GM18520 (cell line): ENCODE measurements at regions not wholly inside any gene's neighbourhood (a gene's known extent, or its start where the extent isn't known, plus 50 kb on each side); places are given as distances from the start of the nearest gene placed in this dataset.

ENCODE experiments used
- ATAC-seq: cut with Tn5 transposase; IDR thresholded peaks from one replicate; pipeline ENCODE4 v1.9.1; 2021; ENCODE audit not compliant: unreplicated experiment

DNA sequence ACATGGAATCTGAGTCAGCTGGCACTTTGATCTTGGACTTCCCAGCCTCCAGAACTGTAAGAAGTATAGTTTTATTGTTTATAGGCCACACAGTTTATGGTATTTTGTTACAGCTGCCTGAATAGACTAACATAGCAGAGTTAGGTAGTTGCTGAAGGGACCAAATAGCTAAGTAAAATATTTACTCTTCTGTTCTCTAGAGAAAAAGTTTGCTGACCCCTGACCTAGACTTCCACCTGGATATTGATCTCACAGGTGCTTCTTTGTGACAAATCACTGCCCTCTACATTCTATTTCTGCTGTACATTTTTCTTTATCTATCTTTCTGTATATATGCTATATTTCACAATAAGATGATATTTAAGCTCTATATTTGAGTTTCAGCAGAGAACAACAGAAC lies 212.5 kb downstream of the CSNK2A3 start:
- ATAC-seq = no peak

DNA sequence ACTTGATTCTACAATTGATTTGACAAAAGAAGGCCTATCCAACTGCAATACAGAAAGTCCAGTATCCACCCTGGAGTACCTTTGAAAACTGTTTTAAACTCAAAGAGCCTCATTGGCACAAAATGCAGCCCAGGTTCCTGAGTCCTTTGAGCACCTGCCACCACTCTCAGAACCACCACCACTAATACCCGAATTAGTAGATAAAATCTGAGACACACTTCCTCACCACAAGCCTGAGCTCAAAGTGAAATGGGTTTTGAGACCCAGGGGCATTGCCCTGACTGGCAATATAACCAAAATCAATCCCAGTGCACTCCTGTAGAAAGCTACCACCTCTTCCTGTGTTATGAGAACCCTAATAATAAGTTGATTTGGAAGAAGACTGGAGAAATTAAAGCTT lies 215.7 kb downstream of the CSNK2A3 start:
- ATAC-seq = no peak

DNA sequence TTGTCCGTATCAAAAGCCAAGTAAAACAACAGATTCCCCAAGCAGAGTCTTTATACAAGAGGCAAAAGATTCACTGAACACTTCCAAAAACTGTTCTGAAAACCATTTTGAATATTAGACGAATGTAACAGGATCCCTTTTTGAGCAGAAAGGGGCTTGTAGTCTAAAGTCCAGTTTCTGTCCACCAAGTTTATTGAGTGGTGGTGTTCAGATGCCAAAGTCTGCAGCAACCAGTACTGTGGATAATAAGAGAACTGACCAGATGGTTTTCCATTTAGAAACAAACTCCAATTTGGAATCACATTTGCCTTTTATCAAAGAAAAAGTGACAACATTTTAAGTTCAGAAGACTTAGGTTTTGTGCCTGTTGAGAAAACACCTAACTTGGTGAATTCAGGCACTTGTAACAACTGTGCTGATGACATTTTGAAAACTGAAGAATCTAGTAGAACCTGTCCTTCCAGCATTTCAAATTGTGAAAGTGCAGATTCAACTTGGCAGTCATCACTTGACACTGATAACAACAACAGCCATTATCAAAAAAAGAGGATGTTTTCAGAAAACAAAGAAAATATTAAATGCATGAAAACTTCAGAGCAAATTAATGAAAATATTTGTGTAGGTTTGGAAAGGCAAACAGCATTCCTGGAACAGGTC lies 217.1 kb downstream of the CSNK2A3 start:
- ATAC-seq = no peak

DNA sequence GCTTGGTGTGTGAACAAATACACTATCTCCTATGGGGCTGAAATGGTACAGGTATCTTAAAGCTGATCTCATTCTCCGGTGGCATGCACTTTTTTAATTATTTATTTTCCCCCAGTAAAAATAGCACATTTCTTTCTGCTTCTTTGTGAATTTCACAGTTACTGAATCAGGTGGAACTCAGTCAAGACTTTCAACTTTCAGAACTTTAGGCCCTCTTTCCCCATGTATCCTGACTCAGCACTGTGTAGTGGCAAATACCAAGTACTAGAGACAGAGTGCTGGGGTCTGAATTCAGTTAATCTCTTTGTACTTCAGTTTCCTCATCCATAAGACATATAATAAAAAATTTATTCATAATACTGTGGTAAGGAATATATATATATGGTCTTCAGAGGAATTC lies 223.9 kb downstream of the CSNK2A3 start:
- no peak for ATAC-seq

DNA sequence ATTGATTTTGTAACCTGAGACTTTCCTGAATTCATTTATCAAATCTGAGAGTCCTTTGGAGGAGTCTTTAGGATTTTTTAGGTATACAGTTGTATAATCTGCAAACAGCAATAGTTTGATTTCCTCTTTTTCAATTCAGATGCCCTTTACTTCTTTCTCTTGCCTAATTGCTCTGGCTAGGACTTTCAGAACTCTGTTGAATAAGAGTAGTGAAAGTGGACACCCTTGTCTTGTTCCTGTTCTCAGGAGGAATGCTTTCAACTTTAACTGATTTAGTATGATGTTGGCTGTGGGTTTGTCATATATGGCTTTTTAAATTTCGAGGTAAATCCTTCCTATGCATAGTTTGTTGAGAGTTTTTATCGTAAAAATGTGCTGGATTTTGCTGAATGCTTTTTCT lies 227.4 kb downstream of the CSNK2A3 start:
- ATAC-seq = no peak

DNA sequence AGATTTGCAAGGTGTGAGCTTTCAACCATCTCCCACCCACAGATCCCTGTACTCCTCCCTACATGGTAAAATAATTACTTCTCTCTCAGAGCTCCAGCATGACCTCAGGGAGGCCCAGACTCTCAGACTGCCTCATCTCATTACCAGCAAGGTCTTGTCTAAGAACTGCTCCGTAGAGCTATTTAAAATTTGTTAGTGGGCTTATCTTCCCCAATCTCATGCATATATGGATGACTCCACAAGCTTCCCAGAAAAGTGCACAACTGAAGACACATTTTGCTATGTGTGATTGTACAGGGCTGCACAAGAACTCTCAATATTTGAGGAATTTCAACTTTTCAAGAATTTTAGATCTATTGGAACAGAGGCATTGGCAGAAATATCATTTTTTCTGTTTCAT lies 230.3 kb downstream of the CSNK2A3 start:
- no peak for ATAC-seq

DNA sequence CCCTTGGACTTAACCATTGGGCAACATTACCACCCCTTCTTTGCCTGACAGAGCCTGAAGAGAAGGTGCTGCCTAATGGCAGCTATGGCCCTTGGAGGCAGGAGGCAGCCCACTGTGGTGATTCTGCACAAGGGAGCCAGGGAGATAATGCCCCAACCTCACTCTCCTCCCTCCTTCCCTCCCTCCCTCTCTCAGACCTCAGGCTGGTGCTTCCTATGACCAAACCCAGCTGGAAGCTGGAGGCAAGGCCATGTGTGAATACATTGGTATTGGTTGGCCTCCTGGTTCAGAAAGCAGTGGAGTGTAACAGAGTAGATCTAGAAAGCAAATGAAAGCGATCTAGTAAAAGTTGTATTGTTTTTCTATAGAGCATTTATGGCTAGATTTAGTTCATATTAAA lies 233.1 kb downstream of the CSNK2A3 start:
- no peak for ATAC-seq

DNA sequence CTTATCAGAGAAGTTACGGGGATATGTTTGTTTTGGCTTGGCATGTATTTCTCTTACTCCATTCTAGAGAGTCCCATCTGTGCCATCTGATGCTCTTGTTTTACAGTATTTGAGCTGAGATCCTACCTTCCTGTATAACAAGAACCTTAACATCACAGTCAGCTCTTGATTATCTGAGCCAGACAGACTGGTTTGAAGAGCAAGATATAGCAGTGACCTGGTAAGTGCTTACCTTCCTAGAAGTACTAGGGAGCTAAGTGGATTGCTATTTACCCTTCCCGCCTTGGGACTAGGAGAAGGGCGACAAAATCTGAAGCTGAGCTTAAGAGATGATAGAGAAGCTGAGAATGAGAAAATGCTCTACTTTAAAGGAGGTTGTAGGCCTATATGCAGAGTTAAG lies 235.3 kb downstream of the CSNK2A3 start:
- ATAC-seq = no peak

DNA sequence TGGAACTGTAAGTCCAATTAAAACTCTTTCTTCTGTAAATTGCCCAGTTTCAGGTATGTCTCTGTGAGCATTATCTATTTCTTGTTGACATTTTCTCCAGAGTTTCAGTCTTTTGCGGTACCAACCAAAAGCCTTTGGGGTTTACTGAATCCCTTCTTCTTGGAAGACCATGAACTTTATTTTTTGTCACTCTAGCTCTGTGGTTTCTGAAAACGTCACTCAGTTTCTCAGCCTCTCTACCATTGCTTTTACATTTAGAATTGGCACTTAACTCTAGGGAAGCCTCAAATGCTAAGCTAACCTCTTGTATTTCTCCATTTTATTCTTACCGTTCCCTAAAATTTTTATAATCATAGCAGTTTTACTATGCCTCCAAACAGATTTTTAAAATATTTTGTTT lies 237.6 kb downstream of the CSNK2A3 start:
- ATAC-seq = no peak

DNA sequence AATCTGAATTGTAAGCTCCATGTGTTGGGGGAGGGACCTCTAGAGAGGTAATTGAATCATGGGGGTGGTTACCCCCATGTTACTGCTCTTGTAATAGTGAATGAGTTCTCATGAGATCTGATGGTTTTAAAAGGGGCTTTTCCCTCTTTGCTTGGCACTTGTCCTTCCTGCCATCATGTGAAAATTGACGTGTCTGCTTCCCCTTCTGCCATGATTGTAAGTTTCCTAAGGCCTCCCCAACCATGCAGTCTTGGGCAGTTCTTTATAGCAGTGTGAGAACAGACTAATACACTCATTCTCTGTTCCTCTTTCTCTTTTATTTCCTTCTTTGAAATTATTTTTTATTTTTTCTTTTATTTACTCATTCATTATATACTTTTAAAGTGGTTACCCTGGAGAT lies 239.4 kb downstream of the CSNK2A3 start:
- no peak for ATAC-seq

DNA sequence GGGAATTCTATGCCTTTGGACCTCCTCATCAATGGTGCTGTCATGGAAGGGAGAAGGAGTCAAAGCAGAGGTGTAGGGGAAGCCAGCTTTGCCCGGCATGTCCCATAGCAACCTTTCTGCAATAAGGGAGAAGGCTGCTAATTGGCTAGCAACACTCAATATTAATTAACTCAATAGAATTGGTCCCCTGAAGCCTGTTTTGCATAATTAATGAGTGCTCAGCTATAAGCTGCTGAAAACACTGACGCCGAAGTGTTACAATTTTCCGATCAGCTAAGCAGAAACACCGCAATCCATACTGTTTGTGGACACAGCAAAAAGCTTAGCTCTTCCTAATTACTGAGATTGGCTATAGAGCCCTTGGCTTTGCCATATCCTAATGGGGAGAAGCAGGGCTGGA lies 245.0 kb downstream of the CSNK2A3 start:
- ATAC-seq = no peak

DNA sequence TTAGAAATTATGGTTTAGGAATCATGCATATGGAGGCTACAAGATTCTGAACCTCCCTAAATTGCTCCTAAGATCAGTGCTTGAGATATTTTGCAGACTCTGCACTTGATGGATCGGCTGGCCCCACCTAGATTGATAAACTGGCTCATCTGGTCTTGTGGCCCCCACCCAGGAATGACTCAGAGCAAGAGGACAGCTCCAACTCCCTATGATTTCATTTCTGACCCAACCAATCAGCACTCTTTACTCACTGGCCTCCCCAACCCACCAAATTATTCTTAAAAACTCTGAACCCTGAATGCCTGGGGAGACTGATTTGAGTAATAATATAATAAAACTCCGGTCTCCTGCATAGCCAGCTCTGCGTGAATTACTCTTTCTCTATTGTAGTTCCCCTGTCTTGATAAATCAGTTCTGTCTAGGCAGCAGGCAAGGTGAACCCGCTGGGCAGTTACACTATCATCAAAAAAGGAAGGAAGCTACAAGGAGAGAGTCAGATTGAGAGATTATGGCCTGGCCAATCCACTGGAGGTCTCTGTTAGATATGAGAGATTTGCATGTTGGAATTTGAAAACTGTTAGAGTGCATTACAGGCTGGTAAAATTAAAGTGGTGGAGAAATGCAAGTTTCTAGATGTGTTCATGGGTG lies 245.8 kb downstream of the CSNK2A3 start:
- no peak for ATAC-seq

DNA sequence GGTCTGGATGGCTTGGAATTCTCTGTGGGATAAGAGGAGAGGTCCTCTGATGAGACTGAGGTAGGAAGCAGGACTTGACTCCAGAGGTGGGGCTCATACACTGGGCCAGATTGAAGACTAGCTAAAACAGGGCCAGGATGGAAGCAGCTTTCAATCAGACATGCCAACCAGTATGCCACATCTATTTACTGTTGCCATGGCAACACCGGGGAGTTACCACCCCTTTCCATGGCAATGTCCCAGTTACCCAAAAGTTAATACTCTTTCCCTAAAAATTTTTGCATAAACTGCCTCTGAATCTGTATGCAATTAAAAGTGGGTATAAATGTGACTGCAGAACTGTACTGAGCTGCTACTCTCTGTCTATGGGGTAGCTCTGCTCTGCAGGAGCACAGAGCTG lies 247.5 kb upstream of the ZBED5 start:
- no peak for ATAC-seq

DNA sequence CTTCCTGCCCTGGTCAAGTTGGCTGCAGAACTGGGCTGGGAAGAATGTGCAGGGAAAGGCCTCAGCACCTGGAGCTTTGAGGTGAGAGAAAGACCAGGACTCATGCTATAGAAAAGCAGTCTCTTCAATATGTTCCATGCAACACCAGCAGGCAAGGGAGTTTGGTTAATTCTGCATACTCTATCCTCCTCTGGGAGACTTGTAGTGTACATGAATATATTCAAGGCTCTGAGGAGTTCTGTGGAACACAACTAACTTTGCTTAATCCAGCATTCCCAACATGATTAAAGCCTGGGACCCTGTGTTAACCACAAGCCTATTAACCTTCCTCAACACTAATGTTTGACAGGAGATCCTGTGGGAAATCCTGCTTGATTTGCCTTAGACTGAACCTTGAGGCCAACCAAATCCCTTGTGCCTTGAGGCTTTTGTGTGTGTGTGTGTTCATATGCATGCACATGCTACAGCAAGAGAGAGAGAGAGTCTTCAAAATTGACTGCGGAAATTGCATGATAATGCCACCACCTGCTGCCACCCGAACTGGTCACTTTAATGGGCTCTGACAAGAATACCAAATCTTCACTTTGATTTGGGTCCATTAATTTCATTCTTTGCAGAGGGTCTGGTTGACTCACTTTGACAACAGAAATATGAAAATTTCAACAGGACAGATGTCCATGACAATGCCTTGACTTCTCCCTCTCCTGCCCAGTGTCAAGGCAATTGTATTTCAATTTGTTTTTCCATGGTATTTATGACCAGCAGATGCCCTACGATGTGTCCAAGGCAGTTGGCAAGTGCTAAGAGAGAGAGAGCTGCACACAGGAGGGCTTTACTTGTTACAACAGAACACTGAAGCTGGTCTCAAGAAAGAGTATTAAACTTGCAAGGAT lies 238.2 kb upstream of the ZBED5 start:
- no peak for ATAC-seq

DNA sequence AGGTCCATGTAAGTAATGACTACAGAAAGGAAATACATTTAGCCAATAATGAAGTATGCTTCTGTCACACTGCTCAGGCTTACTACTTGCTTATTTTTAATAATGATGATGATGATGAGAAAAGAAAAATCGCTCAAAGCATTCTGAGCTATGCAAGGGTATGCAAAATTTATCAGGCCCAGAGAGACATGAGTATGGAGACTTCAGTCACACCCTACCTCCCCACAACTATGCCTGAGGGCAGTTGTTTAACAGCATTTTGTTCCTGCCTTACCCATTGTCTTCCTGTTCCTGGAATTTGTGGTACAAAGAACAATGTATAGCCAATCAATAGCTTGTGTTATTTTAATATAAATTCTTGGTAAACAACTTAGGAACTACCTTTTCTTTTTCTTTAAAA lies 232.6 kb upstream of the ZBED5 start:
- ATAC-seq = no peak

DNA sequence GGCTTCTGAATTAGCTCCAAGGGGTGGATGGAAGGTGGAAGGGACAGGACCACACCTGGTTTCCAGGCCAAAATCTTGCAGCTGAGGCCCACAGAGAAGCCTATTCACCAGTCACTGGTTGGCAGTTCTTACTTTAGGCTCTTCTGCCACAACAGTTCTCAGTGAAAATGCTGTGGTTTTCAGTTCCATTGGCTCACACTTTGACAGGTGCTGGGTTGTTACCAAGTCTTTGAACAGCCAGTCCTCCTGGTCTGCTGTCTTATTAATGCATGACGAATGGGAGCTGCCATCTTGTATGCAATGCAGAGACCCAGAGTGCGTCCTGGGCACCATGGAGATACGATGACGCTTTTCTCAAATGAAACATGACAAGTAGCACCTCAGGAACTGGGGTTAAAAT lies 232.0 kb upstream of the ZBED5 start:
- ATAC-seq = no peak

DNA sequence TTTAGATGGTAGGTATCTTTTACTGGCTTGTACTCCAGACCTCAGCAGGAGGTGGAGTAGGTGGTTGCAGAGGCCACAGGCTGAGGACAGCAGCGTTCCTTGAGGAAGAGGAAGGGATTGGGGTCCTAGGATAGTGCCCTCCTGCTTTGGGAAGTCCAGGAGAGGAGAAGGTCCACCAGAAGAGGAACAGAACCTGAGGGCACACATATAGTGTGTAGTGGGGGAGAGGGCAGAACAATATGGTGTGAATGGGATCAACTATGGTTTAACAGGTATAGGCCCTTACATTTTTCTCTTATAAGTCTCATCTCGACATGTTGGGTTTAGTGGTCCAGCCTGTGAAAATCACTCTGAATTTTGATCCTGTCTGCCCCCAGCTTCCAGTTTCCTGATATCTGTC lies 229.1 kb upstream of the ZBED5 start:
- ATAC-seq = no peak

DNA sequence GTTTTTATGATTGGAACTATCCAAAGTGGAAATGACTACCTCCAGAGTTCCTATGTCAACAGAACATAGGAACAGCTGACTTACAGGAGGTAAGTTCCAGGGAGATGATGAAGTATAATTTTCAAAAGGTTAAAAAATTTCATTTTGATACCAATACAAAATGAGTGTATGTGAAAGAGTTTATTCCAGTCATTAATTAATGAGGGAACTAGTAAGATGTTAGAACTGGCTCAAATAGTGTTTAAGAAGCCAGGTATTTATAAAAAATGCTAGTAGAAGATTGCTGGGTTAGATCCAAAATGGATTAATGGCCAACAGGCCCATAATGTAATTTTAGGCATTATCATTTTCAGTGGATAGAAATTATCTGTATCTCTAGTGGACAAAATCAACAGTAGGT lies 227.7 kb upstream of the ZBED5 start:
- no peak for ATAC-seq

DNA sequence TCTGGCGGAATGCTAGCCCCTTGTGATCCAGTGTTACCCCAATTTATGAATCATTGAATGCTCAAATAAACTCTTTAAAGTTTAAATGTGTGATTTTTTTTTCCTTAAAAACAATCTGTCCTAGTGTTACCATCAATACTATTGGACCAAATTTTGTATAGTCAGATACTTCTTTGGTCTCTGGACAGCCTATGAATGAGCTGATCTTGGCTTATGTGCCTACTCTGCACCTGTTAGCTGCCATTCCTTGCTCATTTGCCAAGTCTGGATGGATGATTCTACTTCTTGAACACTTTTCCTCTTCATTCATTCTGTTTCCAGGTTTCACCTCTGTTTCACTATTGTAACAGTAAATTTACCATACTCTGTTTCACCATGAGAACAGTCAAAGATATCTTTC lies 226.5 kb upstream of the ZBED5 start:
- no peak for ATAC-seq

DNA sequence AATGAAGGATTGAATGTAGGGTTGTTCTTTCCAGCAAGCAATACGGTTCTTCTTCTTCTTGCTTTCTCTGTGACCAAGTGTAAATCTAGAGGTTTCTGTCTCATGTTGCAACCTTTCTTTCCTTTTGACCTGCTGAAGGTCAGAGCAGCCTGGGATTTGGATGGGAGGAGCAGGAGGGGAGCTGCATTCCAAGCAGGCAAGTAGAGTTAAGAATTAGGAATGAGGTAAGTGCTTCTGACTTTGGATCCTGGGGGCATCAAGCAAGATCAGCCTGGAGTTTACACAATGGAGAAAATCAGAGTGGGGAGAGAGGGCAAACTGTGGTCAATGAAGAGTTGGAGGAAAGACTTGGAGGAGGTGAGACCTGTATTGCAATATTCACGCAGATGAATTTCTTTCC lies 225.6 kb upstream of the ZBED5 start:
- ATAC-seq = no peak

DNA sequence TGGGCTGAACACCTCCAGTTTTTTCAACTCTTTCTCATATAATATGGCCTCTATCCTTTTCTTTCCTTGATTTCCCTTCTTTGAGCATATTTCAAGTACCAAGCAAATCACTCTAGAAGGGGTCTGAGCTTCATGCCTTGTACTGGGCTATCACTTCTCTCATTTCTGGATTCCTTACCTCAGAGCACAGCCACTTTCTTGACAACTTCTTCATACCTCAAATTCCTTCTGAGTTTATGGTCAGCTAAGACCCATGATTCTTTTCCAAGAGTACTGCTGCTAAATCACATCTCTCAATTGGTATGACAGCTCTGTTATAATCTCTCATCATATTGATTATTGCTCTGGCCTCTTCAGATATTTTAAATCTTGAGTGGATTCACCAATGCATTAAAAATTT lies 224.8 kb upstream of the ZBED5 start:
- no peak for ATAC-seq

DNA sequence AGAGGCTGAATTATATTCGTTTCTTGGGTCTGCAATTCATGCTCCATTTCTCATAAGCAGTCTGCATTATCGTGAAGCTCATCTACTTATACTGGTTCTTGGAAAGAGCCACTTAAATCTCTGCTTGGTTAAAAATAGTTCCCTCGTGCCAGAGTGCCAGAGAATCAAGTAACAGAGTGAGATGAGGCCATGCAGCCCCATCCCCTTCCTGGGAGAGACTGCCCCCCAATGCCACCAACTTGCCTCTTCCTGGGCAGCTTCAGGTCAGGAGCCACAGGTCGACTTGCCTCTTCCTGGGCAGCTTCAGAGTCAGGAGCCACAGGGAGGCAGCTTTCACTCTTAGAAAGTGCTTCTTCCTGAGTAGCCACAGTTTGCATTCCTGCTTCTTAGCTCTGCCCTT lies 223.9 kb upstream of the ZBED5 start:
- no peak for ATAC-seq
